ENCODE measurements at regions not wholly inside any gene's neighbourhood (a gene's known extent, or its start where the extent isn't known, plus 50 kb on each side); places are given as distances from the start of the nearest gene placed in this dataset.

GRCh38 chrX:23540532-23540931 lies 126.8 kb upstream of the PRDX4 start:
- TF ChIP-seq CTCF (IDR thresholded peaks at IDR 0.05) (no peak), EZH2 (IDR thresholded peaks at IDR 0.05) (no peak), EZH2phosphoT487 (IDR thresholded peaks at IDR 0.05) (no peak)

Data from neural progenitor cell (in vitro differentiated cells).